ENCODE measurements at regions not wholly inside any gene's neighbourhood (a gene's known extent, or its start where the extent isn't known, plus 50 kb on each side); places are given as distances from the start of the nearest gene placed in this dataset.

- Histone ChIP-seq H3K27me3 (ENCODE audit: control insufficient read depth in 2 of 2, insufficient read depth in 2 of 2, low read length in 2 of 2) (no peaks in the 10 kb centered on the region), H3K27ac (ENCODE audit: low read depth in 2 of 2, low read length in 2 of 2) (no peak overlapping the region)
These were observed 793.7 kb upstream of the LCORL start for GRCh38 chr4:18815081-18815778.

GRCh38 chr4:18813771-18814170 lies 792.2 kb upstream of the LCORL start:
- H3K9ac ChIP-seq (ENCODE audit: low read depth in 1 of 2, low read length in 2 of 2), result no peak overlapping the region
- H3K27ac ChIP-seq (ENCODE audit: low read depth in 2 of 2, low read length in 2 of 2), result no peak overlapping the region
- no peaks in the 10 kb centered on the region for H3K9me3 ChIP-seq (ENCODE audit: control insufficient read depth in 2 of 2, low read length in 2 of 2)
- H3K36me3 ChIP-seq (ENCODE audit: control insufficient read depth in 2 of 2, insufficient read depth in 2 of 2, low read length in 2 of 2), result no peaks in the 10 kb centered on the region
- no peak overlapping the region for H3K4me3 ChIP-seq (ENCODE audit: low read length in 2 of 2)
- no peaks in the 10 kb centered on the region for H3K4me1 ChIP-seq (ENCODE audit: control insufficient read depth in 2 of 2, insufficient read depth in 2 of 2, low read length in 2 of 2)
- H3K27me3 ChIP-seq (ENCODE audit: control insufficient read depth in 2 of 2, insufficient read depth in 2 of 2, low read length in 2 of 2), result no peaks in the 10 kb centered on the region

More at GRCh38 chr4:18815081-18815778, 793.7 kb upstream of the LCORL start:
- Histone ChIP-seq H3K36me3 (ENCODE audit: control insufficient read depth in 2 of 2, insufficient read depth in 2 of 2, low read length in 2 of 2) (no peaks in the 10 kb centered on the region), H3K4me1 (ENCODE audit: control insufficient read depth in 2 of 2, insufficient read depth in 2 of 2, low read length in 2 of 2) (no peaks in the 10 kb centered on the region), H3K9ac (ENCODE audit: low read depth in 1 of 2, low read length in 2 of 2) (no peak overlapping the region), H3K9me3 (ENCODE audit: control insufficient read depth in 2 of 2, low read length in 2 of 2) (no peaks in the 10 kb centered on the region), H3K4me3 (ENCODE audit: low read length in 2 of 2) (no peak overlapping the region)

- H3K4me3 ChIP-seq (ENCODE audit: low read length in 2 of 2), result no peak overlapping the region
- no peak overlapping the region for H3K27ac ChIP-seq (ENCODE audit: low read depth in 2 of 2, low read length in 2 of 2)
- H3K36me3 ChIP-seq (ENCODE audit: control insufficient read depth in 2 of 2, insufficient read depth in 2 of 2, low read length in 2 of 2), result no peaks in the 10 kb centered on the region
- no peak overlapping the region for H3K9ac ChIP-seq (ENCODE audit: low read depth in 1 of 2, low read length in 2 of 2)
- H3K27me3 ChIP-seq (ENCODE audit: control insufficient read depth in 2 of 2, insufficient read depth in 2 of 2, low read length in 2 of 2), result no peaks in the 10 kb centered on the region
- no peaks in the 10 kb centered on the region for H3K9me3 ChIP-seq (ENCODE audit: control insufficient read depth in 2 of 2, low read length in 2 of 2)
- H3K4me1 ChIP-seq (ENCODE audit: control insufficient read depth in 2 of 2, insufficient read depth in 2 of 2, low read length in 2 of 2), result no peaks in the 10 kb centered on the region
These were observed 791.5 kb upstream of the LCORL start for GRCh38 chr4:18813055-18813454.

GRCh38 chr4:18803781-18804180 lies 782.2 kb upstream of the LCORL start:
- Histone ChIP-seq H3K27ac (ENCODE audit: low read depth in 2 of 2, low read length in 2 of 2) (no peak overlapping the region), H3K4me1 (ENCODE audit: control insufficient read depth in 2 of 2, insufficient read depth in 2 of 2, low read length in 2 of 2) (peaks cover 0 to 3% of the 10 kb centered on the region in 2 donors), H3K9ac (ENCODE audit: low read depth in 1 of 2, low read length in 2 of 2) (no peak overlapping the region), H3K9me3 (ENCODE audit: control insufficient read depth in 2 of 2, low read length in 2 of 2) (no peaks in the 10 kb centered on the region), H3K27me3 (ENCODE audit: control insufficient read depth in 2 of 2, insufficient read depth in 2 of 2, low read length in 2 of 2) (no peaks in the 10 kb centered on the region), H3K36me3 (ENCODE audit: control insufficient read depth in 2 of 2, insufficient read depth in 2 of 2, low read length in 2 of 2) (no peaks in the 10 kb centered on the region), H3K4me3 (ENCODE audit: low read length in 2 of 2) (no peak overlapping the region)

- Histone ChIP-seq H3K27me3 (ENCODE audit: control insufficient read depth in 2 of 2, insufficient read depth in 2 of 2, low read length in 2 of 2) (no peaks in the 10 kb centered on the region), H3K27ac (ENCODE audit: low read depth in 2 of 2, low read length in 2 of 2) (no peak overlapping the region), H3K9me3 (ENCODE audit: control insufficient read depth in 2 of 2, low read length in 2 of 2) (no peaks in the 10 kb centered on the region)
These were observed 776.6 kb upstream of the LCORL start for GRCh38 chr4:18798123-18798522.

GRCh38 chr4:18795794-18796193 lies 774.2 kb upstream of the LCORL start:
- Histone ChIP-seq H3K4me3 (ENCODE audit: low read length in 2 of 2) (no peak overlapping the region), H3K4me1 (ENCODE audit: control insufficient read depth in 2 of 2, insufficient read depth in 2 of 2, low read length in 2 of 2) (no peaks in the 10 kb centered on the region), H3K9ac (ENCODE audit: low read depth in 1 of 2, low read length in 2 of 2) (no peak overlapping the region), H3K9me3 (ENCODE audit: control insufficient read depth in 2 of 2, low read length in 2 of 2) (no peaks in the 10 kb centered on the region), H3K27me3 (ENCODE audit: control insufficient read depth in 2 of 2, insufficient read depth in 2 of 2, low read length in 2 of 2) (no peaks in the 10 kb centered on the region), H3K36me3 (ENCODE audit: control insufficient read depth in 2 of 2, insufficient read depth in 2 of 2, low read length in 2 of 2) (no peaks in the 10 kb centered on the region), H3K27ac (ENCODE audit: low read depth in 2 of 2, low read length in 2 of 2) (no peak overlapping the region)

More at GRCh38 chr4:18798123-18798522, 776.6 kb upstream of the LCORL start:
- no peak overlapping the region for H3K4me3 ChIP-seq (ENCODE audit: low read length in 2 of 2)
- no peaks in the 10 kb centered on the region for H3K4me1 ChIP-seq (ENCODE audit: control insufficient read depth in 2 of 2, insufficient read depth in 2 of 2, low read length in 2 of 2)
- no peaks in the 10 kb centered on the region for H3K36me3 ChIP-seq (ENCODE audit: control insufficient read depth in 2 of 2, insufficient read depth in 2 of 2, low read length in 2 of 2)
- H3K9ac ChIP-seq (ENCODE audit: low read depth in 1 of 2, low read length in 2 of 2), result no peak overlapping the region

GRCh38 chr4:18777190-18777930 lies 755.8 kb upstream of the LCORL start:
- Histone ChIP-seq H3K4me1 (ENCODE audit: control insufficient read depth in 2 of 2, insufficient read depth in 2 of 2, low read length in 2 of 2) (no peaks in the 10 kb centered on the region), H3K4me3 (ENCODE audit: low read length in 2 of 2) (no peak overlapping the region), H3K36me3 (ENCODE audit: control insufficient read depth in 2 of 2, insufficient read depth in 2 of 2, low read length in 2 of 2) (no peaks in the 10 kb centered on the region), H3K9me3 (ENCODE audit: control insufficient read depth in 2 of 2, low read length in 2 of 2) (no peaks in the 10 kb centered on the region), H3K9ac (ENCODE audit: low read depth in 1 of 2, low read length in 2 of 2) (no peak overlapping the region), H3K27me3 (ENCODE audit: control insufficient read depth in 2 of 2, insufficient read depth in 2 of 2, low read length in 2 of 2) (no peaks in the 10 kb centered on the region), H3K27ac (ENCODE audit: low read depth in 2 of 2, low read length in 2 of 2) (no peak overlapping the region)

- H3K27me3 ChIP-seq (ENCODE audit: control insufficient read depth in 2 of 2, insufficient read depth in 2 of 2, low read length in 2 of 2), result no peaks in the 10 kb centered on the region
- H3K4me1 ChIP-seq (ENCODE audit: control insufficient read depth in 2 of 2, insufficient read depth in 2 of 2, low read length in 2 of 2), result no peaks in the 10 kb centered on the region
- H3K9me3 ChIP-seq (ENCODE audit: control insufficient read depth in 2 of 2, low read length in 2 of 2), result peaks cover 0 to 4% of the 10 kb centered on the region in 2 donors
- H3K27ac ChIP-seq (ENCODE audit: low read depth in 2 of 2, low read length in 2 of 2), result no peak overlapping the region
- no peaks in the 10 kb centered on the region for H3K36me3 ChIP-seq (ENCODE audit: control insufficient read depth in 2 of 2, insufficient read depth in 2 of 2, low read length in 2 of 2)
- H3K9ac ChIP-seq (ENCODE audit: low read depth in 1 of 2, low read length in 2 of 2), result no peak overlapping the region
- no peak overlapping the region for H3K4me3 ChIP-seq (ENCODE audit: low read length in 2 of 2)
These were observed 746.4 kb upstream of the LCORL start for GRCh38 chr4:18767921-18768320.

GRCh38 chr4:18756671-18757070 lies 735.1 kb upstream of the LCORL start:
- H3K9ac ChIP-seq (ENCODE audit: low read depth in 1 of 2, low read length in 2 of 2), result no peak overlapping the region
- H3K4me1 ChIP-seq (ENCODE audit: control insufficient read depth in 2 of 2, insufficient read depth in 2 of 2, low read length in 2 of 2), result no peaks in the 10 kb centered on the region
- no peaks in the 10 kb centered on the region for H3K36me3 ChIP-seq (ENCODE audit: control insufficient read depth in 2 of 2, insufficient read depth in 2 of 2, low read length in 2 of 2)
- no peak overlapping the region for H3K27ac ChIP-seq (ENCODE audit: low read depth in 2 of 2, low read length in 2 of 2)
- H3K27me3 ChIP-seq (ENCODE audit: control insufficient read depth in 2 of 2, insufficient read depth in 2 of 2, low read length in 2 of 2), result no peaks in the 10 kb centered on the region
- no peak overlapping the region for H3K4me3 ChIP-seq (ENCODE audit: low read length in 2 of 2)
- no peaks in the 10 kb centered on the region for H3K9me3 ChIP-seq (ENCODE audit: control insufficient read depth in 2 of 2, low read length in 2 of 2)

GRCh38 chr4:18754180-18754579 lies 732.6 kb upstream of the LCORL start:
- Histone ChIP-seq H3K36me3 (ENCODE audit: control insufficient read depth in 2 of 2, insufficient read depth in 2 of 2, low read length in 2 of 2) (no peaks in the 10 kb centered on the region), H3K9ac (ENCODE audit: low read depth in 1 of 2, low read length in 2 of 2) (no peak overlapping the region), H3K4me1 (ENCODE audit: control insufficient read depth in 2 of 2, insufficient read depth in 2 of 2, low read length in 2 of 2) (no peaks in the 10 kb centered on the region), H3K4me3 (ENCODE audit: low read length in 2 of 2) (no peak overlapping the region), H3K27me3 (ENCODE audit: control insufficient read depth in 2 of 2, insufficient read depth in 2 of 2, low read length in 2 of 2) (no peaks in the 10 kb centered on the region), H3K27ac (ENCODE audit: low read depth in 2 of 2, low read length in 2 of 2) (no peak overlapping the region), H3K9me3 (ENCODE audit: control insufficient read depth in 2 of 2, low read length in 2 of 2) (no peaks in the 10 kb centered on the region)

Measured in mucosa of rectum (tissue), 2 donors.